Fibroblast of lung (primary cell): ENCODE measurements at regions not wholly inside any gene's neighbourhood (a gene's known extent, or its start where the extent isn't known, plus 50 kb on each side); places are given as distances from the start of the nearest gene placed in this dataset.

Experiments
- DNase-seq, 2 donors: peaks; one replicate each; pipeline versions ENCODE4 v3.0.0 to v3.0.0-alpha.2; 2010; ENCODE audit warnings: low read depth in 2 of 2
- H2AFZ ChIP-seq: 2 replicates; pipeline ENCODE4 v1.5.1; 2012; ENCODE audit warnings: low read length, control low read depth, inconsistent platforms
- H3K27ac ChIP-seq: 2 replicates; pipeline ENCODE4 v1.5.1; 2011; ENCODE audit warnings: low read length, control low read depth; ENCODE audit not compliant: insufficient read depth
- H3K27me3 ChIP-seq: 2 replicates; pipeline ENCODE4 v1.5.1; 2011; ENCODE audit warnings: mild to moderate bottlenecking, low read length; ENCODE audit not compliant: control insufficient read depth, insufficient read depth
- H3K36me3 ChIP-seq: 2 replicates; pipeline ENCODE4 v1.5.1; 2011; ENCODE audit warnings: low read length; ENCODE audit not compliant: control insufficient read depth, insufficient read depth
- H3K4me1 ChIP-seq: 2 replicates; pipeline ENCODE4 v1.5.1; 2011; ENCODE audit warnings: low read length; ENCODE audit not compliant: control insufficient read depth, insufficient read depth; ENCODE audit errors: extremely low read depth
- H3K4me2 ChIP-seq: 2 replicates; pipeline ENCODE4 v1.5.1; 2011; ENCODE audit warnings: low read length, control low read depth; ENCODE audit not compliant: insufficient read depth; ENCODE audit errors: extremely low read depth
- H3K4me3 ChIP-seq, 4 experiments: fragments of 200-600 bp in 1 of 4; sonication (generic) in 1 of 4; replicated peaks in 1 of 4; 2 replicates each; pipeline ENCODE4 v1.5.1; 2011 to 2016; ENCODE audit warnings: low read length in 4 of 4, low read depth in 3 of 4, mild to moderate bottlenecking in 3 of 4, control low read depth in 2 of 4, inconsistent platforms in 1 of 4, mixed read lengths in 1 of 4; ENCODE audit not compliant: insufficient read depth in 1 of 4; ENCODE audit errors: control extremely low read depth in 1 of 4
- H3K79me2 ChIP-seq: 2 replicates; pipeline ENCODE4 v1.5.1; 2012; ENCODE audit warnings: mild to moderate bottlenecking, low read length, inconsistent platforms; ENCODE audit not compliant: control insufficient read depth, insufficient read depth
- H3K9ac ChIP-seq: 2 replicates; pipeline ENCODE4 v1.5.1; 2011; ENCODE audit warnings: mild to moderate bottlenecking, low read length, control low read depth; ENCODE audit not compliant: insufficient read depth
- H3K9me3 ChIP-seq: 2 replicates; pipeline ENCODE4 v1.5.1; 2012; ENCODE audit warnings: low read depth, low read length; ENCODE audit not compliant: control insufficient read depth, insufficient read depth
- H4K20me1 ChIP-seq: 2 replicates; pipeline ENCODE4 v1.5.1; 2011; ENCODE audit warnings: low read length; ENCODE audit not compliant: control insufficient read depth, insufficient read depth; ENCODE audit errors: extremely low read depth
- CTCF ChIP-seq, 2 donors: IDR thresholded peaks in 1 of 2; conservative IDR thresholded peaks in 1 of 2; 1 replicate in 1 of 2; 2 replicates in 1 of 2; pipeline ENCODE4 v1.5.1; 2011 to 2012; ENCODE audit warnings: low read length in 2 of 2, control low read depth in 1 of 2, inconsistent platforms in 1 of 2, low read depth in 1 of 2, mild to moderate bottlenecking in 1 of 2
- EZH2 ChIP-seq: IDR thresholded peaks from 2 replicates; pipeline ENCODE4 v1.5.1; 2012; ENCODE audit warnings: low read length, control low read depth, mild to moderate bottlenecking; ENCODE audit errors: missing control alignments

DNA sequence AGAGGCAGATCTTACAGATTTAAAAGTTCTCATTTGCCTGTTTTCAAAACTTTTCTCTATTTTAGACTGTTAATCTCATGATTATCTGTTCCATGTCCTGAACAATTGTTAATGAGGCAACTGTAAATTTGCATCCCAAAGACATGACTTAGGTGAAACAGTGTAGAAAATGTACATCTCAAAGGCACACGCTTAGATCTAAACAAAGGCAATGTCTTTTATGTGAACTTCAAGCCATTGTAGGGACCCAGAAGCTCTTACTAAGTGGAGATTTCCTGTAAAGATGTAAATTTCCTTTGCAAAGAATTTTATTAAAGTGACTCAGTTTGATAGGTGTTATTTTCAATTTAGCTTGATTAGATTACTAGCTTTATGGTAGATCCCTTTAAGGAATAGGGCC, 125.2 kb upstream of the F3 start:
- Histone ChIP-seq H3K79me2 (no peaks in the 10 kb centered on the region), H4K20me1 (no peaks in the 10 kb centered on the region), H3K4me2 (no peak overlapping the region), H3K9ac (no peak overlapping the region), H3K36me3 (no peaks in the 10 kb centered on the region), H3K27me3 (no peaks in the 10 kb centered on the region), H3K4me1 (peaks cover 2% of the 10 kb centered on the region), H3K4me3 (no peak overlapping the region), H3K27ac (no peak overlapping the region), H2AFZ (no peak overlapping the region), H3K9me3 (no peaks in the 10 kb centered on the region)
- TF ChIP-seq CTCF (conservative IDR thresholded peaks at IDR 0.05 in 1 of 2, IDR thresholded peaks at IDR 0.05 in 1 of 2; ENCODE audit: low read depth in 1 of 2, low read length in 2 of 2) (no peak), EZH2 (no peak)
- no peak for DNase-seq

DNA sequence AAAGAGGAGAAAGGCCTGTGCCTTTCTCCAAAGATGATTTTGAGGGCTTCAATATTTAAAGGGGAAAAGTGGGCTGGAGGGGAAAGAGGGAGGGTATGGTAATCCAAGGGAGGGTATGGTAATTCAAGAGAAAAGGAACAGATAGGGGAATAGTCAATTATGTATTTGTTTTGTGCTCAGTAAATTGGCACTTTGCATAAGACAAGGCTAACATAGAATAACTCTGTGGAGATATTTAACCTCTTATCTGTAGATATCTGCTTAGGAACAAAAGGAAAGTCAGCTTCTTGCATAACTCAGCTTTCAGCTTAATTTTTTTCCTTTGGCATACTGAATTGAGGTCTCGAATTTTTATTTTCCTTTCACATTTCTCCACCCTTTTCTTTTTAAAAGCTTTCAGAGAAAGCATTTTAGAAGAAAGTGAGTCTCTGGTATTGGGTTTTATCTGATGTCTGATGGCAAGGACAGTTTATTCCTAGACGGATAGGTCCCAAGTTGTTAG, 119.9 kb upstream of the F3 start:
- no peak for DNase-seq
- no peak overlapping the region for H3K9ac ChIP-seq

GRCh38 chr1:94660994-94661393, 119.4 kb upstream of the F3 start:
- Histone ChIP-seq H4K20me1 (no peaks in the 10 kb centered on the region), H3K27ac (no peak overlapping the region), H3K79me2 (no peaks in the 10 kb centered on the region), H3K36me3 (no peaks in the 10 kb centered on the region), H2AFZ (no peak overlapping the region), H3K4me1 (no peaks in the 10 kb centered on the region), H3K4me2 (no peak overlapping the region), H3K27me3 (no peaks in the 10 kb centered on the region), H3K9me3 (no peaks in the 10 kb centered on the region), H3K4me3 (no peak overlapping the region), H3K9ac (no peak overlapping the region)
- DNase-seq: peak in 1 of 2 donors; percentile 59
- no peak for TF ChIP-seq CTCF (conservative IDR thresholded peaks at IDR 0.05 in 1 of 2, IDR thresholded peaks at IDR 0.05 in 1 of 2; ENCODE audit: low read depth in 1 of 2, low read length in 2 of 2)
- TF ChIP-seq EZH2: no peak

More for the DNA sequence above, 119.9 kb upstream of the F3 start:
- H3K79me2 ChIP-seq: no peaks in the 10 kb centered on the region
- no peaks in the 10 kb centered on the region for H3K36me3 ChIP-seq
- H3K27me3 ChIP-seq: no peaks in the 10 kb centered on the region
- H2AFZ ChIP-seq: no peak overlapping the region
- no peak overlapping the region for H3K4me3 ChIP-seq
- no peaks in the 10 kb centered on the region for H4K20me1 ChIP-seq
- H3K4me2 ChIP-seq: no peak overlapping the region
- H3K4me1 ChIP-seq: no peaks in the 10 kb centered on the region
- H3K27ac ChIP-seq: no peak overlapping the region
- TF ChIP-seq CTCF (conservative IDR thresholded peaks at IDR 0.05 in 1 of 2, IDR thresholded peaks at IDR 0.05 in 1 of 2; ENCODE audit: low read depth in 1 of 2, low read length in 2 of 2) (no peak), EZH2 (no peak)
- H3K9me3 ChIP-seq: no peaks in the 10 kb centered on the region
